Activated CD8-positive, alpha-beta memory T cell treated with anti-CD3 and anti-CD28 coated beads for 1 hour (primary cell): ENCODE measurements at regions not wholly inside any gene's neighbourhood (a gene's known extent, or its start where the extent isn't known, plus 50 kb on each side); places are given as distances from the start of the nearest gene placed in this dataset.
"Not testable (repeated sequence)": the region's sequence is repeated elsewhere in the genome, so short reads cannot be mapped to it uniquely, and the experiment has no call there.

ENCODE experiments used
- DNase-seq, 2 donors: peaks; one replicate each; pipeline ENCODE4 v3.0.0-alpha.2; 2020; ENCODE audit warnings: low read depth in 1 of 2; ENCODE audit errors: extremely low read depth in 1 of 2

DNA sequence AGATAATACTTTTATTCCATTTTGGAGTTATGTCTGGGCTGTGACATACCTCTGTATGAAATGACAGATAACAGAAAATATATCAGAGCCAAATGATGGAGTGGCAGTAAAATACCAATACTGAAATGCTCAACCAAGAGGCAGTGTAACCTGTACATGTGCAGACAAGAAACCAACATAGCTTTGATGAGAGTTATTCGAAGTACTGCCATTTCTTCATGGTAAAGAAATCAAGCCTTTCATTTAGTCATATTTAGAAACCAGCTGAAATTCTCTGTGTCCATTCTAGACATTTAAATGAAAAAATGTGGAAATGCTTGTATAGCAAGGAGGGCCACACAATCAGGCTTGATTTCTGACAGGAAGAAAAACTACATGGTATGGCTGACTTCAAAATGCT lies 127.1 kb upstream of the PTPRZ1 start:
- DNase-seq = no peak

DNA sequence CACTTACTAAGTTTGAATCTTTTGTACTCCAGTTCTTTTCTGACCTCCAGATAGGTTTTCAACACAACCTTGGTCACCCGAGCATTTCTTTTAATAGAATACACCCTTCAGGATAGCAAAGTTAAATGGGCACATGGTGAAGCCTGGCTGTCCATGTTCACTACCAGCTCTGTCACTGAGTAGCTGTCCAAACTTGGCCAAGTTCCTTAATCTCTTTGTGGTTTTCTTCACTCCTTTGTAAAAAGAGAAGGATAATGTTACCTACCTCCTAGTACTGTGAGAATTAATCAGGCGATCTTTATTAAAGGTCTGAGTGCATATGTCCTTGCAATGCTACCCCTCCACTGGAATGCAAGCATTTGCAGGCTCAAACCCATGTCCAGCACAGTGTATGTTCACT lies 128.1 kb upstream of the PTPRZ1 start:
- no peak for DNase-seq

DNA sequence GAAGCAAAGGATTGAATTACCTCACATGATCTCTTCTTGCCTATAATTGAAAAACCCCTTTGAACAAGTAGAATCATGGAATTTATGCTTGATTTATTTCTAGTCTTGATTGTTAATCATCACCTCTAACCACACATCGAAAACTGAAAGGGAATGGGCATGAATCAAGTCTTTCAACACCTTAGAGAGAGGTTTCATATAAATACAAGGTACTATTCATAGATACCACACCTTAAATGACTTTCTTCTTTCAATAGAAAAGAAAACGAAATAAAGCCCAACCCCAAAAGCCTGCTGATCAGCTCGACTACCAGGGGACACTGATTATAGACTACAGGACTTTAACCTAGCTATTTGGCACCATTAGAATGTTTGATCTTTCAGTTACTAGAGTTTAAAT lies 128.6 kb upstream of the PTPRZ1 start:
- DNase-seq = no peak

DNA sequence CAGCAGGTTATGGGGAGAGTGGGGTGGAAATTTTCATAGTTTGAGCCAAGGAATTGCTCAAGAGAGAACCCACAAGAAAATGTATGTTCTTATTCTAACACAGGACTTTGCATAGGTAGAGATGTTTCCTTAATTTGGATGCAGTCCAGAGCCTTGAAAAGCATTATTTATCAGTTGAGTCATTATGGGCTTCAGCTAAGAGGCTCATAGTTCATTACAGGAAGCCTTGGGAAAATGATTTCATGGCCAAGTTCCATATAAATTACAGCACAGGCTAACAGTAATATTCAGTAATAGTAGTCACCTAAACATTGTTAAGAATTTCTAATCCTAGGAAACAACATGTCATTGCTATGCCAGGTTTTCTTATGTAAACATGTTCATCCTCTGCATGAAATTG lies 131.1 kb upstream of the PTPRZ1 start:
- no peak for DNase-seq

DNA sequence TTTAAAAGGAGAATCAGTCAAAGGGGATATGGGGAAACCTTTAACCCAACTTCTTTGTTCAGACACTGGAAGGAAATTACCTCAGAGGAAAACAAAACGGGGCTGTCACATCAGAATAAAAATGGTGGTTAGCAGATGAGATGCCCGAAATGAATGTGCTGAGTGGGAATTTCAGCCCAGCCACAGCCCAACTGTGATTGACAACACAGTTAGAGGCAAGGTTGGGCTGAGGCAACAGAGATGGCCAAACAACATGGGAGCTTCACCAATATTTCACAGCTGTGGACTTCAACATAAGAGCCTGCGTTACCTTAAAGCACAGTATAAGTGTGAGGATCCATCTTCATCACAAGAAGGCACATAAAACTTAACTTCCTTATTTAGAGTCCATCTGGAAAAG lies 133.5 kb upstream of the PTPRZ1 start:
- no peak for DNase-seq

GRCh38 chr7:121730869-121731268 lies 142.1 kb upstream of the PTPRZ1 start:
- no peak for DNase-seq

DNA sequence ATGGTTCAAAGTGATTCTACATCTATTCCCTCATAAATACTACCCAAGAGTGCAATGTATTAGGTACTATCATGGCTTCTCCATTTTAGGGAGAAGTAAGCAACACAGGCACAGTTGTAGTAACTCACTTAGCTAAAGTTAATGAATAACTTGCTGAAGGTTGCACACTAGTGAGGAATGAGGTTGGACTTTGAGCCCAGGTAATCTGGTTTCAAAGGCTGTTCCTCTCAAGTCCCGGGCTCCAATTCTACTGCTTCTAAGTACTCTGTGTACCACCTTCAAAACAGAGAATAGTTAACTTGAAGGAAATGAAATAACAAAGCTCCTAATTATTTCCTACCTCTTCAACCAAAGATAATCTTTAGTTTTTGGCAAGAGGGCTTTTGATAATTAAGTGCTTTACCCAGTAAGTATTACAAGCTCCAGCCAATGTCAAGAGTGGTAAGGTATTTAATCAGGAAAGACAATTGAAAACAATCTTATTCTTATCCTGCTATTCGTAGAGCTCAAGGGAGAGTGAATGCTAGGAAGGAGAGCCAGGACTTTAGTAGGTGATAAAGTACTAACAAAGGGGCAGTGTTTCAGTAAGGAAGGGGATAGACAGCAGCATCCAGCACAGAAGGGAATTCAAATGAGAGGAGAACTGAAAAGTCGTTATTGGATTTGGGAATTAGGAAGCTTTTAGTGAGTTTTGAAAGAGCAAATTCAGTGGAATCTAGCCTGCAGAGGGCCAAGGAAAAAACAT lies 158.2 kb upstream of the PTPRZ1 start:
- DNase-seq = no peak

DNA sequence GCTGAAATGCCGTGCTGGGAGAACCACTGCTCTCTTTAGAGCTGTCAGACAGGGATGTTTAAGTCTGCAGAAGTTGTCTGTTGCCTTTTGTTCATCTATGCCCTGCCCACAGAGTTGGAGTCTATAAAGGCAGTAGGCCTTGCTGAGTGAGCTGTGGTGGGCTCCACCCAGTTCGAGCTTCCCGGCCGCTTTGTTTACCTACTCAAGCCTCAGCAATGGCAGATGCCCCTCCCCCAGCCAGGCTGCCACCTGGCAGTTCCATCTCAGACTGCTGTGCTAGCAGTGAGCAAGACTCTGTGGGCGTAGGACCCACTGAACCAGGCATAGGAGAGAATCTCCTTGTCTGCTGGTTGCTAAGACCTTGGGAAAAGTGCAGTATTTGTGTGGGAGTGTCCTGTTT lies 160.0 kb upstream of the PTPRZ1 start:
- not testable (repeated sequence) for DNase-seq

- DNase-seq = no peak
Observed at GRCh38 chr7:121697731-121698316, 175.1 kb upstream of the PTPRZ1 start.

DNA sequence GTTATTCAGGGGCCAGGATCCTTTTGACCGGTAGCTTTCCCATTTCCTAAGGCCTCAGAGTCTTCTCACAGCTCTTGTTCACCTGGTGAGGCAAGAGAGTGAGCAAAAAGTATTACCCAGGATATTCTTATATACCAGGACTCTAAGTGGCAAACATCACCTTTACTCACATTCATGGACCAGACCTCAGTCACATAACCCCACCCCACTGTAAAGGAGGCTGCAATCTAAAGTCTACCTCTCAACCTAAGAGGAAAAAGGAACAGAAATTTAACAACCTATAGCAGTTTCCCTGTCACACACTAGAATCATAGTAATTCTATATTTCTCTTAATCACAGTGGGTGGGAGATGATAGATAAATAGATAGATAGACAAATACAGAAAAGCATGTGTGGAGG lies 176.0 kb upstream of the PTPRZ1 start:
- no peak for DNase-seq

DNA sequence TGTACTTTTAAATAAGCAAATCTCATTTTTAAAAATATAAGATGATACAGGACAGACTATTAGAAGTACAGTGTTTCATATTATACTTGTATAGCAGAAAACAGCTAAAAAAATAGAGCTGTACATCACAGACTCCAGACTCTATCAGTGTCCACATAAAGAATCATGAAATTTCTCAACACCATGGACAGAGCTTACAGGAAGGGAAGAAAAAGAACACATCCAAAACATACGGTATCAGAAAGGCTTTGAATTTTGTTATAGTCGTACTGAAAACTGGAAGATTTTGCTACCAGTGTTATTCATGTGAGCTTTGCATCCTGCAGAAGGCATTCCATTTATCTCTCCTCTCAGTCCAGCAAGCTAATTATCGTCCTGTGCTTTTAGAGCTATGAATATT lies 183.2 kb upstream of the PTPRZ1 start:
- no peak for DNase-seq

DNA sequence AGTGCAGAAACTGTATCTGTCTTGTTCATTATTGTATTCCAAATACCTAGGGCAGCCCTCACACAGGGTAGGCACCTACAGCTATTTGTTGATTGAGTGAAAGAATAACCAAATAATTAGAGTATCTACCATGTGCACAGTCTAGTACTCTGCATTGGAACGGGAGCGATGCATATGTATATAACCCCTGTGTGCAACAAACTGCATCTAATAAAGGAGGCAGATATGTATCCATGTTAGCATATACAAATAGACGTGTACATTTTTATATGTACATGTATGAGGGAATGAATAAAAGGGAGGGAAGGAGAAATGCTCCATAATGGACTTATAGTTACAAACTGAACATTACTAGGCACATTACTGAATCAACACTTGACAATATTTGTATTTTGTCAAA lies 191.3 kb upstream of the PTPRZ1 start:
- DNase-seq = no peak

DNA sequence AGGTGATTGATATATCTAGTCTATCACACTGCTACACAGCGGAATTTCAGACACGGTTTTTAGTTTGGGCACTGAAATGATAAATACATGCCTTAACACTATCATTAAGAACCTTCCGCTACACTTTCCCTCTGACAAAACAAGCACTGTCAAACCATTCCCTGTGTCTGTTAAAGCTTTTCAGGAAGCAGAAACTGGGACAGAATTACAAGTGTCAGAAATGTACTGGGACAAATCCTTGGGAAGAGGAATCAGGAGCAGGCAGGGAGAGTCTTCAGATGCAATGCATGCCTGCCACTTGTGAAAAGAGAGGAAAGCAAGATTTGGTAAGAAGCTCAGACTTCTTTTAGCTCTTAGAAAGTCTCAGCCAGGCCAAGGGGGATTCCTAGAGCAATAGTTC lies 196.8 kb upstream of the PTPRZ1 start:
- no peak for DNase-seq

GRCh38 chr7:121674455-121674854 lies 198.5 kb upstream of the PTPRZ1 start:
- DNase-seq = not testable (repeated sequence)

- DNase-seq = no peak
Observed at GRCh38 chr7:121669144-121669543, 203.8 kb upstream of the PTPRZ1 start.

DNA sequence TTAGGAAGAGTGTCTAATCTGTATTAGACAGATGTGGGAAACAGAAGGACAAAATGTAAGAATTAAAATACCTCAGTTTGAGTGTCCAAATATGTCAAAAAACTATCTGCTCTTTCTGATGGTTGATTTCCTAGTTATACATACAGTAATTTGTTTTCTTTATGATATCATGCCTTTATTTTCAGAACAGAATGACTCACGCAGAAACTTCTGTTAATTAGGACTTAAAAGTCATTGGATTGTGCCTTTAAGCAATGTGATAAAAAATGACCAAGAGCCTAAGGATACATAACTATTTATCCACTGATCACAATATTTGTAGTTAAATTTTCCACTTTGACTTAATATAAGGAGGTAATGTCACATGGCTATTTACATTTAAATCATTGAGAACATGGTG lies 206.7 kb upstream of the PTPRZ1 start:
- no peak for DNase-seq

DNA sequence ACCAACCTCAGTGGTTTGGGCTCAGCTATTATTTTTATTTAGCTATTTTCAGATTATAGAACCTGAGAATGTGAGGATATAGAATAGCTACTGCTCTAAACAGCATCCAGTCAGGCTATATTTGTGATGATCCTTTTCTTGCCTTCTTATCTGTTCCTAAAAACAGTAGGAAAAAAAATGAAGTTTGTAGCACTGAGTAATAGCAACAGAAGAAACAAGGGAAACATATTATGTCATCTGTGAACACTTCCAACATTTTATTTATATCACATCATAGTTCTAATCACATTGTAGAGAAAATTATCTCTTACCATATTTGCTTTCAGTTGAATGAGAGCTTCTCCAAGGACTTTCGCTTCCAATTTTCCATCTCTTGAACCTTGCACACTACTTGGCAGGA lies 229.6 kb upstream of the PTPRZ1 start:
- no peak for DNase-seq

DNA sequence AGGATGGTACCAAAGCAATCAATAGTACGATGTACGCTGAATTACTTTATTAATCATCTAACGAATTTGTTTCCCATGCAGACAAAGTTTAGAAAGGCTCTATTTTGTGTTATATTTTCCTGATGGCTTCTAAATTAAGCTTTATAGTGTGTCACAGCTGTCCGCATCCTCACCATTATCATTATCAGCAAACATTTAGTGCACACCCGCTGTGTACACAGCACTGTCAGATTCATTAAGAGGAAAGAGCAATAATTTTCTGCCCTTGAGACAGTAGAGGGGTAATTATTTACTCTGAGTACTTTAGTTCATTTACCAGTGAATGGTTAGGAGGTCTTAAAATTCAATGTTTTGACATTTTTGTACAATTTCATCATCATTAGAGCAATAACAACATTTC lies 233.3 kb upstream of the PTPRZ1 start:
- DNase-seq = no peak

DNA sequence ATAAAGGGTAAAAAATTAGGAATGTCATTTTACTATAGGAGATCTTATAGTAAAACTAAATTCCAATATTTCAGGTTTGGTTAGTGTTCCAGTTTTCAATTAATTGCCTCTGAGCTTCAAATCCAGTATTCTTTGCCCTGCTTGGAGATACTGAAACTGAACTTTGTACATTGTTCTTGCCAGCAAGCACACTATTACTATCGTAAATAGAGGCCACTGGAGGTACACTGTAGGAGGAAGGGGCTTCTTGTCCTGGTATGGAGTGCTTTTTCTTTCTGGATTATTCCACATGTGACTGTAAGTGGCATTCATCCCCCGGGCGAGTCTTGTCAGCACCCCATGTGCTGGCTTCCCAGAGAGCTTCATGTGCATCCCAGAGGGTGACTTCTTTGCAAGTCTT lies 234.7 kb upstream of the PTPRZ1 start:
- DNase-seq = no peak

GRCh38 chr7:121634356-121634755 lies 238.2 kb upstream of the FAM3C start:
- DNase-seq = no peak

GRCh38 chr7:121633186-121633585 lies 237.1 kb upstream of the FAM3C start:
- DNase-seq = no peak

- DNase-seq = no peak
Observed at GRCh38 chr7:121624958-121625357, 228.8 kb upstream of the FAM3C start.
